ENCODE measurements at regions not wholly inside any gene's neighbourhood (a gene's known extent, or its start where the extent isn't known, plus 50 kb on each side); places are given as distances from the start of the nearest gene placed in this dataset.

GRCh38 chr13:77480066-77480465, 55.4 kb upstream of the SCEL start:
- Histone ChIP-seq H3K9me3 (ENCODE audit: control insufficient read depth, low read length) (no peaks in the 10 kb centered on the region), H3K4me1 (ENCODE audit: control insufficient read depth, insufficient read depth, low read length) (no peaks in the 10 kb centered on the region), H3K4me3 (ENCODE audit: low read length) (no peak overlapping the region), H3K27ac (ENCODE audit: low read length) (no peak overlapping the region), H3K27me3 (ENCODE audit: control insufficient read depth, insufficient read depth) (no peaks in the 10 kb centered on the region)
- DNase-seq (no peak), ATAC-seq (no peak)
- WGBS: 17% methylated on average over 2 of the region's 2 CpGs
- intact Hi-C loops (cut with DNase I): loop anchor here in 1 of 4 donors (10.0 kb wide), 1 partner anchor 205 kb away; no protein-coding TSS in a partner anchor

GRCh38 chr13:77479326-77479725, 56.2 kb upstream of the SCEL start:
- no peak overlapping the region for H3K27ac ChIP-seq (ENCODE audit: low read length)
- ATAC-seq (no peak), DNase-seq (no peak)
- H3K27me3 ChIP-seq (ENCODE audit: control insufficient read depth, insufficient read depth): no peaks in the 10 kb centered on the region
- intact Hi-C loops (cut with DNase I): loop anchor here in 1 of 4 donors (5.0 kb wide), 1 partner anchor 152 kb away; the partner anchor contains the start of gene MYCBP2
- H3K9me3 ChIP-seq (ENCODE audit: control insufficient read depth, low read length): no peaks in the 10 kb centered on the region
- H3K4me3 ChIP-seq (ENCODE audit: low read length): no peak overlapping the region
- no peaks in the 10 kb centered on the region for H3K4me1 ChIP-seq (ENCODE audit: control insufficient read depth, insufficient read depth, low read length)
- WGBS: 69% methylated on average over 2 of the region's 2 CpGs

GRCh38 chr13:77477299-77477848, 58.1 kb upstream of the SCEL start:
- DNase-seq (no peak), ATAC-seq (no peak)
- 79% methylated on average over 3 of the region's 3 CpGs for WGBS
- no peaks in the 10 kb centered on the region for H3K27me3 ChIP-seq (ENCODE audit: control insufficient read depth, insufficient read depth)
- intact Hi-C loops (cut with DNase I): loop anchor here in 1 of 4 donors (5.0 kb wide), 1 partner anchor 150 kb away; the partner anchor contains the start of gene MYCBP2
- no peaks in the 10 kb centered on the region for H3K9me3 ChIP-seq (ENCODE audit: control insufficient read depth, low read length)
- H3K4me1 ChIP-seq (ENCODE audit: control insufficient read depth, insufficient read depth, low read length): no peaks in the 10 kb centered on the region
- H3K27ac ChIP-seq (ENCODE audit: low read length): no peak overlapping the region
- no peak overlapping the region for H3K4me3 ChIP-seq (ENCODE audit: low read length)

- no peak for ATAC-seq
- Histone ChIP-seq H3K9me3 (ENCODE audit: control insufficient read depth, low read length) (no peaks in the 10 kb centered on the region), H3K27me3 (ENCODE audit: control insufficient read depth, insufficient read depth) (no peaks in the 10 kb centered on the region), H3K4me1 (ENCODE audit: control insufficient read depth, insufficient read depth, low read length) (no peaks in the 10 kb centered on the region), H3K4me3 (ENCODE audit: low read length) (no peak overlapping the region), H3K27ac (ENCODE audit: low read length) (no peak overlapping the region)
- intact Hi-C loops (cut with DNase I): loop anchor here in 1 of 4 donors (5.0 kb wide), 1 partner anchor 149 kb away; the partner anchor contains the start of gene MYCBP2
- DNase-seq: no peak
Observed at GRCh38 chr13:77476456-77476855, 59.0 kb upstream of the SCEL start.

GRCh38 chr13:77475345-77476084, 60.0 kb upstream of the SCEL start:
- intact Hi-C loops (cut with DNase I): loop anchor here in 1 of 4 donors (5.0 kb wide), 1 partner anchor 148 kb away; the partner anchor contains the start of gene MYCBP2

GRCh38 chr13:77470986-77471385, 64.5 kb upstream of the SCEL start:
- ATAC-seq: peak; percentile 45 to 68
- Histone ChIP-seq H3K9me3 (ENCODE audit: control insufficient read depth, low read length) (no peaks in the 10 kb centered on the region), H3K4me1 (ENCODE audit: control insufficient read depth, insufficient read depth, low read length) (no peaks in the 10 kb centered on the region), H3K4me3 (ENCODE audit: low read length) (no peak overlapping the region), H3K27me3 (ENCODE audit: control insufficient read depth, insufficient read depth) (no peaks in the 10 kb centered on the region), H3K27ac (ENCODE audit: low read length) (no peak overlapping the region)
- no peak for DNase-seq
- 80% methylated on average over 3 of the region's 3 CpGs for WGBS
- intact Hi-C loops (cut with DNase I): no loop called here

More at GRCh38 chr13:77475345-77476084, 60.0 kb upstream of the SCEL start:
- Histone ChIP-seq H3K27me3 (ENCODE audit: control insufficient read depth, insufficient read depth) (no peaks in the 10 kb centered on the region), H3K9me3 (ENCODE audit: control insufficient read depth, low read length) (no peaks in the 10 kb centered on the region), H3K4me3 (ENCODE audit: low read length) (no peak overlapping the region), H3K4me1 (ENCODE audit: control insufficient read depth, insufficient read depth, low read length) (no peaks in the 10 kb centered on the region), H3K27ac (ENCODE audit: low read length) (no peak overlapping the region)
- ATAC-seq (no peak), DNase-seq (peak in 2 of 3 donors; percentile 52 to 53)
- 97% methylated on average over 47 of the region's 47 CpGs for WGBS

- no peaks in the 10 kb centered on the region for H3K4me1 ChIP-seq (ENCODE audit: control insufficient read depth, insufficient read depth, low read length)
- intact Hi-C loops (cut with DNase I): no loop called here
- DNase-seq: no peak
- no peak overlapping the region for H3K4me3 ChIP-seq (ENCODE audit: low read length)
- H3K27me3 ChIP-seq (ENCODE audit: control insufficient read depth, insufficient read depth): no peaks in the 10 kb centered on the region
- ATAC-seq: no peak
- WGBS: 79% methylated on average over 4 of the region's 4 CpGs
- H3K27ac ChIP-seq (ENCODE audit: low read length): no peak overlapping the region
- no peaks in the 10 kb centered on the region for H3K9me3 ChIP-seq (ENCODE audit: control insufficient read depth, low read length)
Observed at GRCh38 chr13:77466753-77467422, 68.6 kb upstream of the SCEL start.

GRCh38 chr13:77465603-77466195, 69.8 kb upstream of the SCEL start:
- Histone ChIP-seq H3K27me3 (ENCODE audit: control insufficient read depth, insufficient read depth) (no peaks in the 10 kb centered on the region), H3K27ac (ENCODE audit: low read length) (no peak overlapping the region), H3K4me3 (ENCODE audit: low read length) (no peak overlapping the region), H3K9me3 (ENCODE audit: control insufficient read depth, low read length) (no peaks in the 10 kb centered on the region), H3K4me1 (ENCODE audit: control insufficient read depth, insufficient read depth, low read length) (no peaks in the 10 kb centered on the region)
- ATAC-seq (peak; percentile 36 to 74), DNase-seq (peak in 1 of 3 donors; percentile 61)
- intact Hi-C loops (cut with DNase I): no loop called here

- Histone ChIP-seq H3K27me3 (ENCODE audit: control insufficient read depth, insufficient read depth) (no peaks in the 10 kb centered on the region), H3K9me3 (ENCODE audit: control insufficient read depth, low read length) (no peaks in the 10 kb centered on the region), H3K4me1 (ENCODE audit: control insufficient read depth, insufficient read depth, low read length) (no peaks in the 10 kb centered on the region), H3K4me3 (ENCODE audit: low read length) (no peak overlapping the region), H3K27ac (ENCODE audit: low read length) (no peak overlapping the region)
- ATAC-seq (peak; percentile 96 to 98), DNase-seq (peak; percentile 74 to 87 (median 77))
- WGBS: 37% methylated on average over 2 of the region's 2 CpGs
- intact Hi-C loops (cut with DNase I): loop anchor here in 1 of 4 donors (5.0 kb wide), 1 partner anchor 133 kb away; the partner anchor contains the start of gene MYCBP2
Observed at GRCh38 chr13:77460195-77460594, 75.3 kb upstream of the SCEL start.

- 68% methylated on average over 3 of the region's 3 CpGs for WGBS
- Histone ChIP-seq H3K27ac (ENCODE audit: low read length) (no peak overlapping the region), H3K27me3 (ENCODE audit: control insufficient read depth, insufficient read depth) (no peaks in the 10 kb centered on the region), H3K4me1 (ENCODE audit: control insufficient read depth, insufficient read depth, low read length) (no peaks in the 10 kb centered on the region), H3K9me3 (ENCODE audit: control insufficient read depth, low read length) (no peaks in the 10 kb centered on the region), H3K4me3 (ENCODE audit: low read length) (no peak overlapping the region)
- intact Hi-C loops (cut with DNase I): no loop called here
- ATAC-seq (no peak), DNase-seq (no peak)
Observed at GRCh38 chr13:77459592-77459991, 75.9 kb upstream of the SCEL start.

GRCh38 chr13:77458736-77459135, 76.8 kb upstream of the SCEL start:
- H3K27ac ChIP-seq (ENCODE audit: low read length): no peak overlapping the region
- intact Hi-C loops (cut with DNase I): no loop called here
- no peak overlapping the region for H3K4me3 ChIP-seq (ENCODE audit: low read length)
- WGBS: 49% methylated on average over 1 of the region's 1 CpG
- H3K9me3 ChIP-seq (ENCODE audit: control insufficient read depth, low read length): no peaks in the 10 kb centered on the region
- ATAC-seq (no peak), DNase-seq (no peak)
- H3K4me1 ChIP-seq (ENCODE audit: control insufficient read depth, insufficient read depth, low read length): no peaks in the 10 kb centered on the region
- no peaks in the 10 kb centered on the region for H3K27me3 ChIP-seq (ENCODE audit: control insufficient read depth, insufficient read depth)

All from right cardiac atrium (tissue), 5 donors.